HG03103 (cell line): ENCODE measurements at regions not wholly inside any gene's neighbourhood (a gene's known extent, or its start where the extent isn't known, plus 50 kb on each side); places are given as distances from the start of the nearest gene placed in this dataset.
"Not testable (repeated sequence)": the region's sequence is repeated elsewhere in the genome, so short reads cannot be mapped to it uniquely, and the experiment has no call there.

ENCODE experiments used
- ATAC-seq: cut with Tn5 transposase; IDR thresholded peaks from one replicate; pipeline ENCODE4 v1.9.1; 2021; ENCODE audit warnings: low read depth; ENCODE audit not compliant: unreplicated experiment

DNA sequence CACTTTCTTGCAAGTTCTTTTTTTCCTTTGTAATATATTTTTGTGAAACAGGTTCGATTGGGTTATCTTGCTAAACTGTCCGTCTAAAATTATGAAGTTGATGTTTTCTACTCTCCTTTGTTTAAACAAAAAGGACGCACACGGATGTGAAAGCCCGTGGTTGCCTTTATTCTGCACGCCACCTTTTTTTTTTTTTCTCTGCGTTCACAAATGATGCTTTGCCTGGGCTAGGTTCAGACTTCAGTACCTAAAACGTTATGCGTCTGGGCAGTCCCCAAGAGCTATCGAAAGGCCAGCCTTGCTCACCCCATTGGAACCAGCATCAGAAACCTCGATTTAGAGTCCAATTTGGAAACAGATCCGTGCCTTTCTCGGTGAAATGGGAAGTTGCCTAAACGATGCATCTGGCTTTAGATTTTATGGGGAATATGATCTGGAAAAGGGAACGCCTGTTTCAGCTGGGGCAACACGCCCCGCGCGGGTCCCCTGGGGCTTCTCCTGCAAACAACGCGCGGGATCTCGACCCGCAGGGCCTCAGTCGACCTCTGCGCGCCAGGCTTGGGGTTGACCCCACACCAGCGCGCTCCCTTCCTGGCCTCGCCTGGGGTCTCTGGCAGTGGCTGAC lies 113.9 kb downstream of the KCNRG start:
- no peak for ATAC-seq

- no peak for ATAC-seq
Observed at GRCh38 chr13:50129706-50130122, 114.5 kb downstream of the KCNRG start.

DNA sequence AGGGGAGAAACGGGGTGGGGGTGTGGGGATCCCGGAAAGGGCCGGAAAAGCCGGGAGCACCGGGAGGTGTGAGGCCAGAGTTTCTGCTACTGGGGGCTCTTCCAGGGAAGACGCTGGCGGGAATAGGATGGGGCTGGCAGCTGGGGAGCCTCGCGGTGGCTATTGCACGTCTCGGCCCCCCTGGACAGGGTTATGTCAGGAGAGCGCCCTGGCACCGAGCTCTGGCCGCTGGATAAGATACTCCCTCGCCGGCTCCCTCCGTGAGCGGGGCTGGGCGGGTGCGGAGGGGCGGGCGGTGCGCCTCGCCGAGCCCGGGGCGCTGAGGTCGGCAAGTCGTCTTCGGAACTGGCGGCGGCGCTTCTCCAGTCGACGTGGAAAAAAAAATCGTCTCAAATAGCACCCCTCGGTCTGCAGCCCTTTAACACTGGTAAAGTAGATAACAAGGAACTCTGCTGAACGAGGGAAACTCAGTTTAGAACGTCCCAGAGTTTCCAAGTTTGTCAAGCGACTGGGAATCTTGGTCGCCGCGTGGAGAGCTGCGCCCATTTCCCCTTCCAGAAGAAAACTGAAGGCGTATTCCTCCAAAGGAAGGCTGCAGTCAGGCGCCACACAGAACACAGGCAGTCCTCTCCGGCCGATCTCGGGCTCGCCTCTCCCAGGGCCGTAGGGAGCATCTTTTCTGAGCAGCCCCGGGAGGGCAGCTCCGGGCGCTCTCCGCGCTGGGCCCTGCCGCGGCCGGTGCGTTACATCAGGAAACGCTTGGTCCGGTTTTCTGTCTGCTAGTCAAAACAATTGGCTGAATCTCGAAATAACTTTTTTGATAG lies 115.1 kb downstream of the KCNRG start:
- no peak for ATAC-seq

DNA sequence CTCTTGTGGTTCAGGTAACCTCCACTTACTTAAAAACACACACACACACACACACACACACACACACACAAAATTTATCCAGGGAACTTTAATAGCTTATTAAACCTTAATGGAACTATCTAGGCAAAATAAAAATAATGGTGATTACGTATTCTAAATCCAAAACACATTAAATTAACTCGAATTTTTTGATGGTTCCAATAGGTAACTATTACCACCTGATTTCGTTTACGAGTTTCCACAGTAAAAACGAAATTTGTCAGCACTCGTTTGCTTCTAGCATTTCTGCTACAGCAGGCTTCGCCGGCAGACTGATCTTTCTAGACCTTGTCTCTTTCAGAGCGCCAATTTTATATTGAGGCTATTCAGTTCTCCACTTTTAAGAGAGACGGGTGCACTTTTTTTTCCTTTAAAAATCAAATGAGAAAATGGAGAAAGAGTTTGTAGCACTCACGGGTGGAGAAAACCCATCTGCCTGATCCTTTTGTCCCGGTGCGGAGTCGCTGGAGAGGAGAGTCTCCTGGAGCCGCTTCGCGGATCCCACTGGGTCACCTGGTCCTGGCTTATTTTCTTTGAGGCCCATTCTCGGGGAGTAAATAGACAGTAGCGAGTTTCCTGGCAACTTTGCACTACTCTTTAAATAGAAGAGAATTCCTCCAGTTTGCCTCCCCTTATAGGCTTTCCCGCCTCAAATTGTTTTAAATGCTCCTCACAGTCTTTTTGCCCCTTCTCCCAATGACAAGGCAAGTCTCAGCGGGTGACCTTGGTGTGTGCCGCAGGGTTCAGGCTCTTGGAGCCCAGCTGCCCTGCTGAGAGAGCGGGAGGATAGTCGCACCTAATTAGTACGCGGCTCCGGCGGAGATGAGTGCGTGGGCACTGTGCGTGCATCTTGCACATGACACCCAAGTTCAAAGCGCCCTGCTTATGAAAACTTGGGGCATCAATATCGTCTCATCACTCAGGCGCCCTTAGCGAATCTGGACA lies 117.0 kb downstream of the KCNRG start:
- no peak for ATAC-seq

- no peak for ATAC-seq
Observed at GRCh38 chr13:50132904-50133357, 117.7 kb downstream of the KCNRG start.

- ATAC-seq: no peak
Observed at GRCh38 chr13:50133358-50133953, 118.2 kb downstream of the KCNRG start.

- ATAC-seq: no peak
Observed at GRCh38 chr13:50136226-50136625, 121.0 kb downstream of the KCNRG start.

GRCh38 chr13:50136678-50137077 lies 121.4 kb downstream of the KCNRG start:
- ATAC-seq: no peak

DNA sequence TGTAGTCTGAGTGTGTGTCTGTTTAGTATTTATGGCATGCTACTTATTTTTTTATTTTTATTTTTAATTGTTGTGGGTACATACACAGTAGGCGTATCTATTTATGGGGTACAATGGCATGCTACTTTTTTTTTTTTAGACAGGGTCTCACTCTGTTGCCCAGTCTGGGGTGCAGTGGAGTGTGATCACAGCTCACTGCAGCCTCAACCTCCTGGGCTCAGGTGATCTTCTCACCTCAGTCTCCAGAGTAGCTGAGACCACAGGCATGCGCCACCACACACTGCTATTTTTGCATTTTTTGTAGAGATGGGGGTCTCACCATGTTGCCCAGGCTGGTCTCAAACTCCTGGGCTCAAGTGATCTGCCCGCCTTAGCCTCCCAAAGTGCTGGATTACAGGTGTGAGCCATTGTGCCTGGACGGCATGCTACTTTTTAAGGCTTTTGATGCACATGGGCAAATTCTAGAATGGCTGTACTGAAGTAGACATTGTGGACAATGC lies 124.2 kb downstream of the KCNRG start:
- not testable (repeated sequence) for ATAC-seq

GRCh38 chr13:50140153-50140552 lies 124.9 kb downstream of the KCNRG start:
- ATAC-seq: no peak

DNA sequence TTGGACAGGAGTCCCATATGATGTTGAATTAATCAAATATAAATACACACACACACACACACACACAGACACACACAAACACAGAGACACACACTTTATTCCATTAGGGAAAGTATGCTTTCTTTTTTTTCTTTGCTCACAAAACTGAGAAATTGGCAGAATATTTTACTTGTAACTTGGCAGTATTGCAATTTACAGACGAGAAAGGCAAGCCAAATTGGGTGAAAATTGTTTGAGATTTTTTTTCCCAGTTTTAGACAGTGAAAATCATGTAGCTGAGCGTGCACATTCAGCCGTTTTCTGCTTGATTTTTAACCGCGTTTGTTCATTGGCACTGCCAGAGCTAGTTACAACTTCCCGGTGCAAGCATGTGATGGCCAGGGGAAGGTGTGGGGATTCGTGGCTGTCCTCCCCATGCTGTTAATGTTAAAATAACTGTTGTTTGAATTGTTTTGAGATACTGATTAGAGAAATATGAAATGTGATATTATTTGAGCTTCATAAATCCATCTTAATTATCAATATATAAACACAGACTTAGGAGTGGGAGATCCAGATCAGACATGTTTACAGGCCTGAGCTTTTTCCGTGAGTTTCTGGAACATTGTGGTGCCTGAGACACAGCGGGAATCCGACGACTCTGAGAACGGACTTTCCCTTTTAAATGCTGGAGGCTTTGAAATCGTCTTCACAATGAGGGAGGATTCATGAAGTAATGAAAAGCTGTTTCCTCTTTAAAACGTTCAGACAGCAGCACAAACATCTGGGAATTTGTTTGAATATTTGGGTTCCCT lies 125.5 kb downstream of the KCNRG start:
- ATAC-seq: no peak

DNA sequence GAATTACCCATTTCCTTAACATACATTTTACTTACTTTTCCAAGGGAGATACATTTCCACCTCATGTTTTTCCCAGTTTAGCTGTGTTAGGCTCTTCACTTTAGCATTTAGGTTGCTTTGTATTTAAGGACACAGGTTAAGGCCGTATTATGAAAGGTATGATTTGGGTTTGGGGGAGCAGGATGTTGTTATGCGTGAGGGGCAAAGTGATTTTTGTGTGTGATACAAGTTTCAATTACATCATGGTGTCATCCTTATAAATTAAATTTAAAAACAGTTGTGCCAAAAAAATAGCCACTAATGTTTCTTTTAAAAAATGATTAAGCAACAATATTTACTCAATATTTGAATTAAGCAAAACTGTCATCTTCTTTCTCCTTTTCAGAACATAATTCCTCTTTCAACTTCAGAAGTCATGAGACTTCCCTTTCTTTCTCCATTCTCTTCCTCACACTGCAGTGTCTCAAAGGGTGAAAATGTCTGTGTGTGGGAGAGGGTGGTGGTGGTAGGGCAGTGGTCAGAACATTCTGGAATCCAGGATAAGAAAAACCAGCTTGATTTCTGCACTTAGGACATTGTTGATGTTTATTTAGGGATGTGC lies 126.2 kb downstream of the KCNRG start:
- no peak for ATAC-seq

DNA sequence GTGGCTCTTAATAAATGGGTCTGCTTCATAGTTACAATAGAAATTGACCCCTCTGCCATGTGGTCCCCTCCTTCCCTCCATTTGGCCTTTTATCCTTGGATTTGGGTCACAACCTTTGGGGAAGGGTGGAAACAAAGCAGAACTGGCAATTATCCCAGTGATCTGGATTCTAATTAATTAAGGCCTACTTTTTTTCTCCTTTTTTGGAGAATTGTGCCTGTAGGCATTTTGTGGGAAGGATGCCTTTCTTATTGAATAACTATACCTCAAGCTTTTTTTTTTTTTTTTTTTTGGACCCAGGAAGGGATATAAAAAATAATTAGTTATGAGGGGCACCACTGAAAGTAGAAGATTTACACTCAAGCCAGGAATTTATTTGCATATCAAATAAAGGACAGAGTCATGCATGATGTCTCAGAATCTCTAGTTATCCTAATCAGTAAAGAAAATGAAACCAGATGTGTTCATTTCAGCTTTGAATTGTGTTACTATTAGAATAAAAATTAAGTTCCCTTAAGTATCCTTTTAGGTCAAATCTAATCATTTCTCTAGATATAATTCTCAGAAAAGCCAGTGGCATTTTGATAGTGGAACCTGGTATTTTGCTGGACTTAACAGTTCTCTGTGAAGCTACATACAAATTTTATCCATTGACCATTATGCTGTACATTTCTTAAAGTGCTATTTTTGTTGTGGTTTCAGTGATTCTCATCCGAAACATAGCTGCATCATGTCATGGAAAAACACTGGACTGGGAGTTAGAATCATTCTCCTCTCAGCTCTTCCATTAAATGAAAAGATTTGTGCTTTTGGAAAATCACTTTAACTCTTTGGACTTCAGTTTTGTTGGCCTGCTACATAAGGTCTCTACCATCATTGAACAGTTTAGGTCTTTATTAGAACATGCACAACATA lies 129.3 kb downstream of the KCNRG start:
- no peak for ATAC-seq

GRCh38 chr13:50149214-50149613 lies 134.0 kb downstream of the KCNRG start:
- ATAC-seq: no peak

GRCh38 chr13:50149932-50150331 lies 134.7 kb downstream of the KCNRG start:
- ATAC-seq: no peak

DNA sequence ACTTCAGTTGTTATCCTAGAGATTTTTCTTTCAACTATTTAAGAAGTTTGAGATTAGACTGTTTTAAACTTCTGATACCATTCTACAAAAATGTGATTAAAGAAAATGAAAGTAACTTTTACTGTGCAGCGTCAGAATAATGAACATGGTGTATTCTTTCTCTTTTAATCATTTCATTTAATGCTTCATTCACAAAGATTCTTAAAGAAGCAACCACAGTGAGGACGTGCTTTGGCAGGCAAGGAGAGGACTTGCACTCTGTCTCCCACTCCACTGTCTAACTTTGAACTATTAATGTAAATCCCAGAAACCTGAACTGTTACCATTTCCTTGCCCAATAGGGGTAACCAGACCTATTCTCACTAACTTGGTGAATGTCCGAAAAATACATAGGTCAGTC lies 137.0 kb downstream of the KCNRG start:
- ATAC-seq: no peak

- no peak for ATAC-seq
Observed at GRCh38 chr13:50152655-50153309, 137.5 kb downstream of the KCNRG start.

GRCh38 chr13:50153401-50153800 lies 138.2 kb downstream of the KCNRG start:
- no peak for ATAC-seq
